ENCODE measurements at regions not wholly inside any gene's neighbourhood (a gene's known extent, or its start where the extent isn't known, plus 50 kb on each side); places are given as distances from the start of the nearest gene placed in this dataset.

GRCh38 chr7:123351516-123352505 lies 152.0 kb upstream of the SLC13A1 start:
- H3K4me3 Mint-ChIP-seq (ENCODE audit: low read depth, unreplicated experiment), result no peak overlapping the region
- H3K27ac Mint-ChIP-seq (ENCODE audit: unreplicated experiment), result no peak overlapping the region
- no TSS peak for BruUV-seq (replicated peaks)
- no peaks in the 10 kb centered on the region for H3K9me3 Mint-ChIP-seq (ENCODE audit: low read depth, unreplicated experiment)
- CTCF ChIA-PET, result interaction anchor here (1.3 kb wide), 1 partner anchor 143 kb away, joined by 3 read pairs; no protein-coding TSS in a partner anchor
- H3K36me3 Mint-ChIP-seq (ENCODE audit: insufficient read depth, unreplicated experiment), result no peaks in the 10 kb centered on the region
- H3K4me1 Mint-ChIP-seq (ENCODE audit: low read depth, unreplicated experiment), result no peaks in the 10 kb centered on the region
- H3K27me3 Mint-ChIP-seq (ENCODE audit: unreplicated experiment), result no peaks in the 10 kb centered on the region
- no peak for DNase-seq
- TF ChIP-seq, protein P1, sequence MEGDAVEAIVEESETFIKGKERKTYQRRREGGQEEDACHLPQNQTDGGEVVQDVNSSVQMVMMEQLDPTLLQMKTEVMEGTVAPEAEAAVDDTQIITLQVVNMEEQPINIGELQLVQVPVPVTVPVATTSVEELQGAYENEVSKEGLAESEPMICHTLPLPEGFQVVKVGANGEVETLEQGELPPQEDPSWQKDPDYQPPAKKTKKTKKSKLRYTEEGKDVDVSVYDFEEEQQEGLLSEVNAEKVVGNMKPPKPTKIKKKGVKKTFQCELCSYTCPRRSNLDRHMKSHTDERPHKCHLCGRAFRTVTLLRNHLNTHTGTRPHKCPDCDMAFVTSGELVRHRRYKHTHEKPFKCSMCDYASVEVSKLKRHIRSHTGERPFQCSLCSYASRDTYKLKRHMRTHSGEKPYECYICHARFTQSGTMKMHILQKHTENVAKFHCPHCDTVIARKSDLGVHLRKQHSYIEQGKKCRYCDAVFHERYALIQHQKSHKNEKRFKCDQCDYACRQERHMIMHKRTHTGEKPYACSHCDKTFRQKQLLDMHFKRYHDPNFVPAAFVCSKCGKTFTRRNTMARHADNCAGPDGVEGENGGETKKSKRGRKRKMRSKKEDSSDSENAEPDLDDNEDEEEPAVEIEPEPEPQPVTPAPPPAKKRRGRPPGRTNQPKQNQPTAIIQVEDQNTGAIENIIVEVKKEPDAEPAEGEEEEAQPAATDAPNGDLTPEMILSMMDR (IDR thresholded peaks at IDR 0.05; ENCODE audit: unreplicated experiment), result no peak
- intact Hi-C loops (cut with micrococcal nuclease; ENCODE audit: unreplicated experiment), result no loop called here

DNA sequence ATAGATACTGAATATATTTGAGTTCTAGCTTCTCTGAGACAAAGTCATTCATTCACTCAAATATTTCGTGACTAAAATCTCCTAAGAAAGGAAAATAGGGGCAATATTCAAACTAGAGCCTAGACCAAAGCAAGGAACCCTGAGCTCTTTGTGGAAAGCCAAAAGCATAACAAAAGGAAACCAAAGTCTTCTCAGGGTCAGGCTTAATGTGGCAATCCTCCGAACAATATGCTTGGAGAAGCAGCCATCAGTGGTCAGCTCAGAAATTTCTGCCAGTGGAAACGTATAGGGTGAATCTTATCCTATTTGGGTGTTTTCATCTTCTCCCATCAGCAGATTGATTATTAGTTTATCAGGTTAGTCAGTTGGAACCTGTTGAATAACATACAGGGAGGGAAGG lies 151.3 kb upstream of the SLC13A1 start:
- TF ChIP-seq, protein P1 (IDR thresholded peaks at IDR 0.05; ENCODE audit: unreplicated experiment), result no peak
- CTCF ChIA-PET, result interaction anchor here (0.6 to 1.3 kb wide), 3 partner anchors 143 to 716 kb away, joined by 3 to 8 read pairs (median 3); no protein-coding TSS in a partner anchor
- Mint-ChIP-seq H3K27ac (ENCODE audit: unreplicated experiment) (no peak overlapping the region), H3K4me1 (ENCODE audit: low read depth, unreplicated experiment) (no peaks in the 10 kb centered on the region), H3K4me3 (ENCODE audit: low read depth, unreplicated experiment) (no peak overlapping the region), H3K27me3 (ENCODE audit: unreplicated experiment) (no peaks in the 10 kb centered on the region), H3K9me3 (ENCODE audit: low read depth, unreplicated experiment) (no peaks in the 10 kb centered on the region), H3K36me3 (ENCODE audit: insufficient read depth, unreplicated experiment) (no peaks in the 10 kb centered on the region)
- no TSS peak for BruUV-seq (replicated peaks)
- no peak for DNase-seq
- intact Hi-C loops (cut with micrococcal nuclease; ENCODE audit: unreplicated experiment), result no loop called here

DNA sequence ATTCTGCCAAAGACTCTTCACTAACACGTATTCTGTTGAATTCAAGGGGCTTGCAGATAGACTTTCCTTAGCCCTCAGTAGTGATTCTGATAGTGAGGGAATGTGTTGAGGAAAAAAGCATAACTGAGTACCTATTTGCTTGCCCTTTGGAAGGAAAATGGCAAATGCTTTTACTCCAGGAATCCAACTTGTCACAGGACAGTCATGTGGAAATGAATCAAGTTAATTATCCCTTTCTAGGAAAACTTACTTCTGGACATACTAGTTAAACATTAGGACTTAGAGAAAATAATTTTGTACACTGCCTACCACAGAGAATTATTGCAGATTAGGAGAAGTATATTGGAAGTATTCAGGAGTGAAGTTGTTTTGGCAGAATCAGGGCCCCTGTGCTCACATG lies 148.9 kb upstream of the SLC13A1 start:
- intact Hi-C loops (cut with micrococcal nuclease; ENCODE audit: unreplicated experiment), result no loop called here
- H3K36me3 Mint-ChIP-seq (ENCODE audit: insufficient read depth, unreplicated experiment), result no peaks in the 10 kb centered on the region
- no peak for DNase-seq
- H3K9me3 Mint-ChIP-seq (ENCODE audit: low read depth, unreplicated experiment), result no peaks in the 10 kb centered on the region
- no peaks in the 10 kb centered on the region for H3K4me1 Mint-ChIP-seq (ENCODE audit: low read depth, unreplicated experiment)
- TF ChIP-seq, protein P1 (IDR thresholded peaks at IDR 0.05; ENCODE audit: unreplicated experiment), result no peak
- no TSS peak for BruUV-seq (replicated peaks)
- no peaks in the 10 kb centered on the region for H3K27me3 Mint-ChIP-seq (ENCODE audit: unreplicated experiment)
- CTCF ChIA-PET, result no interaction called here
- H3K4me3 Mint-ChIP-seq (ENCODE audit: low read depth, unreplicated experiment), result no peak overlapping the region
- H3K27ac Mint-ChIP-seq (ENCODE audit: unreplicated experiment), result no peak overlapping the region

DNA sequence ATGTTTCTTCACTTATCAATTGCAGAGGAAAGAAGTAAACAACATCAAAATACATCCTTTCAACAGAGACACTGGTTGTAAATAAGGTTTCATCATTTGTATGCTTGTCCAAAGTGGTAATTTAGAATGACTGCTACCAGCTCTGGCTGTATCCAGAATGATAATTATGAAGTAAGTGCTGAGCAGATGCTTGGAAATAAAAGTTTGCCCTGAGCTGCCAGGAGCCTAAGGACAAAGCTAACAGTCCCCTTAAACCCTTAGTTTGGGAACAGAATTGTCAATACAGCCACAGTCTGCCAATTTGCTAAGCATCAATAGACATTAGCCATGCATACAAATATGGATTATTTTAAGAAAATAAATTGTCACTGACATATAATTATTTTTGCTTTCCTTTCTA lies 147.0 kb upstream of the SLC13A1 start:
- Mint-ChIP-seq H3K4me1 (ENCODE audit: low read depth, unreplicated experiment) (no peaks in the 10 kb centered on the region), H3K27ac (ENCODE audit: unreplicated experiment) (no peak overlapping the region), H3K36me3 (ENCODE audit: insufficient read depth, unreplicated experiment) (no peaks in the 10 kb centered on the region), H3K4me3 (ENCODE audit: low read depth, unreplicated experiment) (no peak overlapping the region), H3K27me3 (ENCODE audit: unreplicated experiment) (no peaks in the 10 kb centered on the region), H3K9me3 (ENCODE audit: low read depth, unreplicated experiment) (no peaks in the 10 kb centered on the region)
- CTCF ChIA-PET, result no interaction called here
- no TSS peak for BruUV-seq (replicated peaks)
- DNase-seq, result no peak
- TF ChIP-seq, protein P1 (IDR thresholded peaks at IDR 0.05; ENCODE audit: unreplicated experiment), result no peak
- intact Hi-C loops (cut with micrococcal nuclease; ENCODE audit: unreplicated experiment), result no loop called here

All from Calu3 (cell line).